ENCODE measurements at regions not wholly inside any gene's neighbourhood (a gene's known extent, or its start where the extent isn't known, plus 50 kb on each side); places are given as distances from the start of the nearest gene placed in this dataset.

DNA sequence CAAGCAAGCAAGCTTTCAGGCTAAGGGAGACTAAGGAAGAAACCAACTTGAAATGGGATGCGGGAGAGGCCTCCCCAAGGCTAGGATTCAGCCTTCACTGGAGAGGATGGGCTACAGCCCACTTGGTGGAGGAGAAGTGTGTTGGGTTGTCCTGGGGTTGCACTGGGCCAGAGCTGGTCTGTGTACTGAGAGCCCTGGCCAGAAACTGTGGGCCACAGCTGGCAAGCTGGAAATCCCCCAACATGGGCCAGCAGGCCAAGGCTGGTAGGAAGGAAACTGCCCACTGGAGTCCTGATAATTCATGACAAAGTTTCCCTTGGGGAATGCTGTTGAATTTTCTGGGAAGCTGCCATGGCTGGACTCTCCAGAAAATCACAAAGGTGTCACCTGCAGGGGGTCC is 188.0 kb upstream of the S100G start:
- BruUV-seq (replicated peaks) = no TSS peak
- H3K27me3 Mint-ChIP-seq (ENCODE audit: unreplicated experiment) = no peaks in the 10 kb centered on the region
- intact Hi-C loops (cut with micrococcal nuclease; ENCODE audit: unreplicated experiment) = no loop called here
- TF ChIP-seq, protein P1, sequence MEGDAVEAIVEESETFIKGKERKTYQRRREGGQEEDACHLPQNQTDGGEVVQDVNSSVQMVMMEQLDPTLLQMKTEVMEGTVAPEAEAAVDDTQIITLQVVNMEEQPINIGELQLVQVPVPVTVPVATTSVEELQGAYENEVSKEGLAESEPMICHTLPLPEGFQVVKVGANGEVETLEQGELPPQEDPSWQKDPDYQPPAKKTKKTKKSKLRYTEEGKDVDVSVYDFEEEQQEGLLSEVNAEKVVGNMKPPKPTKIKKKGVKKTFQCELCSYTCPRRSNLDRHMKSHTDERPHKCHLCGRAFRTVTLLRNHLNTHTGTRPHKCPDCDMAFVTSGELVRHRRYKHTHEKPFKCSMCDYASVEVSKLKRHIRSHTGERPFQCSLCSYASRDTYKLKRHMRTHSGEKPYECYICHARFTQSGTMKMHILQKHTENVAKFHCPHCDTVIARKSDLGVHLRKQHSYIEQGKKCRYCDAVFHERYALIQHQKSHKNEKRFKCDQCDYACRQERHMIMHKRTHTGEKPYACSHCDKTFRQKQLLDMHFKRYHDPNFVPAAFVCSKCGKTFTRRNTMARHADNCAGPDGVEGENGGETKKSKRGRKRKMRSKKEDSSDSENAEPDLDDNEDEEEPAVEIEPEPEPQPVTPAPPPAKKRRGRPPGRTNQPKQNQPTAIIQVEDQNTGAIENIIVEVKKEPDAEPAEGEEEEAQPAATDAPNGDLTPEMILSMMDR (IDR thresholded peaks at IDR 0.05; ENCODE audit: unreplicated experiment) = no peak
- no peak overlapping the region for H3K4me3 Mint-ChIP-seq (ENCODE audit: low read depth, unreplicated experiment)
- no peak for DNase-seq
- H3K36me3 Mint-ChIP-seq (ENCODE audit: insufficient read depth, unreplicated experiment) = no peaks in the 10 kb centered on the region
- no peak overlapping the region for H3K27ac Mint-ChIP-seq (ENCODE audit: unreplicated experiment)
- H3K4me1 Mint-ChIP-seq (ENCODE audit: low read depth, unreplicated experiment) = peaks cover 6% of the 10 kb centered on the region
- no peaks in the 10 kb centered on the region for H3K9me3 Mint-ChIP-seq (ENCODE audit: low read depth, unreplicated experiment)
- CTCF ChIA-PET = no interaction called here

DNA sequence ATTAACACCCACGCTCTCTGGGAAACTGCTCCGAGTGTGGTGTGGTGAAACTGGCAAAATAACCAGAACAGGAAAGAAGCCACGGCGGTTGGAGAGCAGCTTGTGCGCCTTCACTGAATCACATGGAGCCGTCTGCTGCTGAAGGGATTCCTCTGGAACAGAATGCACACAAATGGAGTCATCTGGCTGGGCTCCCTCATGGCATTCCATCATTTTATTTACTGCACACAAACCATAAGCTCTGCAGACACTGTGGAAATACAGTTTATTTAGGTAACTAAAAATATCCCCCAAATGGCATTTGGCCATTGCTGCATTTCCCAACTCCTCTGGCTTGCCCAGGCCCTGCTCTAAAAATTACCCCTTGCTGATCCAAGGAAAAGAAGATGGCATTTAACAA is 187.0 kb upstream of the S100G start:
- H3K36me3 Mint-ChIP-seq (ENCODE audit: insufficient read depth, unreplicated experiment) = no peaks in the 10 kb centered on the region
- intact Hi-C loops (cut with micrococcal nuclease; ENCODE audit: unreplicated experiment) = no loop called here
- no peak overlapping the region for H3K27ac Mint-ChIP-seq (ENCODE audit: unreplicated experiment)
- H3K9me3 Mint-ChIP-seq (ENCODE audit: low read depth, unreplicated experiment) = no peaks in the 10 kb centered on the region
- H3K27me3 Mint-ChIP-seq (ENCODE audit: unreplicated experiment) = no peaks in the 10 kb centered on the region
- BruUV-seq (replicated peaks) = no TSS peak
- peaks cover 12% of the 10 kb centered on the region for H3K4me1 Mint-ChIP-seq (ENCODE audit: low read depth, unreplicated experiment)
- CTCF ChIA-PET = no interaction called here
- TF ChIP-seq, protein P1 (IDR thresholded peaks at IDR 0.05; ENCODE audit: unreplicated experiment) = no peak
- no peak overlapping the region for H3K4me3 Mint-ChIP-seq (ENCODE audit: low read depth, unreplicated experiment)
- no peak for DNase-seq

DNA sequence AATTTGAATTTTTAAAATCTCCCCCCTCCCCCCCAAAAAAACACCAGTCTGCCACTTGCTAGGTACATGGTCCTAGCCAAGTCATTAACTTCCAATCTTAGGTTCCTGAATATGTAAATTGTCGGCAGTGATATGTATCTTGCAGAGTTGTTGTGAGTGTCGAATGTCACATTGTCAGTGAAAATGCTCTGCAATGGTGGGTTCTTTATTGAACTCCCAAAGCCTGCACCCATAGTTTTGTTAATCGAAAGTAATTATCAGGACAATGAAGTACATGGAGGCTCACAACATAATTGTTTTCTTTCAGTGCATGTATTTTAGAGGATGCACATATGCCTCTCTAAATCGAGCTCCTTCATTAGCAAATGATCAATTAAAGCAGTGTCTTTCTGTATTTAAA is 185.6 kb upstream of the S100G start:
- TF ChIP-seq, protein P1 (IDR thresholded peaks at IDR 0.05; ENCODE audit: unreplicated experiment) = no peak
- H3K4me3 Mint-ChIP-seq (ENCODE audit: low read depth, unreplicated experiment) = no peak overlapping the region
- peaks cover 12% of the 10 kb centered on the region for H3K4me1 Mint-ChIP-seq (ENCODE audit: low read depth, unreplicated experiment)
- no peak overlapping the region for H3K27ac Mint-ChIP-seq (ENCODE audit: unreplicated experiment)
- no peaks in the 10 kb centered on the region for H3K9me3 Mint-ChIP-seq (ENCODE audit: low read depth, unreplicated experiment)
- intact Hi-C loops (cut with micrococcal nuclease; ENCODE audit: unreplicated experiment) = no loop called here
- no peaks in the 10 kb centered on the region for H3K27me3 Mint-ChIP-seq (ENCODE audit: unreplicated experiment)
- no peak for DNase-seq
- CTCF ChIA-PET = no interaction called here
- H3K36me3 Mint-ChIP-seq (ENCODE audit: insufficient read depth, unreplicated experiment) = no peaks in the 10 kb centered on the region
- no TSS peak for BruUV-seq (replicated peaks)

DNA sequence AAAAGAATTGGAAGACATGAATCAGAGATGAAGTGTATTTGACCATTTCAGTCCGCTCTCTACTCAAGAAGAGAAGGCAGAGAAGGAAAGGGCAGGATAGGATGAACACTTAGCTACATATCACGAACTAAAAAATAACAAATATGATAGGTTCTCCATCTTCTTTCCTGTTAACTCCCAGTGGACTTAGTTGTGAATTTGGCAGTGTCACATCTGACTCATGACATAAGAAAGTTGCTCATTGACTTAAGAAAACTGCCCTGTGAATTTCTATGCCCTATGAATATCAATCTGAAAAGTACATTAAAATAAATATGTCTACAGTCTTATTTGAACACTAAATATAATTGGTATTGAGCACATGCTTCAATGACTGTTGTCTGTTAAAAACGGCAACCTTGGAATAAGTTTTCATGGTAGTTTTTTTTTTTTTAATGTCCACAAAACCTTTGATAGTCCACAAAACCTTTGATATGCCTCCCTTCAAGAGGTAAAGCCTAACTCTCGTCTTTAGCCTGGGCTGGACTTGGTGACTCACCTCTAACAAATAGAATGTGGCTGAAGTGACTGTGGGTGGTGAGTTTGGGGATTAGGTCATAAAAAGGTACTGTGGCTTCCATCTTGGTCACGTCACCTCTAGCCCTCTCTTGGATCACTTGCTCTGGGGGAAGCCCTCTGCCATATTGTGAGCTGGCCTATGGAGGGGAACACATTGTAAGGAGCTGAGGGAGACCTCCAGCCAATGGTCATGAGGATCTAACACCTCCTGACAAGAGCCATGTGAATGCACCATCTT is 184.7 kb upstream of the S100G start:
- no peak overlapping the region for H3K27ac Mint-ChIP-seq (ENCODE audit: unreplicated experiment)
- peaks cover 12% of the 10 kb centered on the region for H3K4me1 Mint-ChIP-seq (ENCODE audit: low read depth, unreplicated experiment)
- H3K27me3 Mint-ChIP-seq (ENCODE audit: unreplicated experiment) = no peaks in the 10 kb centered on the region
- intact Hi-C loops (cut with micrococcal nuclease; ENCODE audit: unreplicated experiment) = no loop called here
- DNase-seq = no peak
- BruUV-seq (replicated peaks) = no TSS peak
- CTCF ChIA-PET = no interaction called here
- TF ChIP-seq, protein P1 (IDR thresholded peaks at IDR 0.05; ENCODE audit: unreplicated experiment) = no peak
- H3K36me3 Mint-ChIP-seq (ENCODE audit: insufficient read depth, unreplicated experiment) = no peaks in the 10 kb centered on the region
- H3K9me3 Mint-ChIP-seq (ENCODE audit: low read depth, unreplicated experiment) = no peaks in the 10 kb centered on the region
- no peak overlapping the region for H3K4me3 Mint-ChIP-seq (ENCODE audit: low read depth, unreplicated experiment)

Measured in Calu3 (cell line).